ENCODE measurements at regions not wholly inside any gene's neighbourhood (a gene's known extent, or its start where the extent isn't known, plus 50 kb on each side); places are given as distances from the start of the nearest gene placed in this dataset.

GRCh38 chr1:196131691-196132090 is 476.5 kb downstream of the KCNT2 start:
- TF ChIP-seq CTCF (IDR thresholded peaks at IDR 0.05) (no peak), POLR2A (IDR thresholded peaks at IDR 0.05) (no peak)
